CD4-positive, alpha-beta T cell treated with Interleukin-1 beta for 1 hour (primary cell): ENCODE measurements at regions not wholly inside any gene's neighbourhood (a gene's known extent, or its start where the extent isn't known, plus 50 kb on each side); places are given as distances from the start of the nearest gene placed in this dataset.

Experiments used
- DNase-seq, 2 donors: peaks; one replicate each; pipeline ENCODE4 v3.0.0-alpha.2; 2020 to 2022

- no peak for DNase-seq
These were observed 207.9 kb upstream of the RGMA start for GRCh38 chr15:93296759-93297500.

- DNase-seq = no peak
These were observed 205.9 kb upstream of the RGMA start for GRCh38 chr15:93294896-93295295.

- no peak for DNase-seq
These were observed 205.1 kb upstream of the RGMA start for GRCh38 chr15:93294066-93294465.

GRCh38 chr15:93291380-93291779 lies 202.4 kb upstream of the RGMA start:
- DNase-seq = no peak

GRCh38 chr15:93290618-93290946 lies 201.6 kb upstream of the RGMA start:
- no peak for DNase-seq

- DNase-seq = no peak
These were observed 201.1 kb upstream of the RGMA start for GRCh38 chr15:93289941-93290617.

GRCh38 chr15:93288728-93289294 lies 199.8 kb upstream of the RGMA start:
- DNase-seq = no peak

- DNase-seq = no peak
These were observed 197.4 kb upstream of the RGMA start for GRCh38 chr15:93286446-93286845.

GRCh38 chr15:93283854-93284253 lies 194.8 kb upstream of the RGMA start:
- DNase-seq = no peak

- no peak for DNase-seq
These were observed 193.8 kb upstream of the RGMA start for GRCh38 chr15:93282808-93283207.

- no peak for DNase-seq
These were observed 189.8 kb upstream of the RGMA start for GRCh38 chr15:93278783-93279182.

- DNase-seq = no peak
These were observed 189.0 kb upstream of the RGMA start for GRCh38 chr15:93278006-93278405.

- DNase-seq = no peak
These were observed 185.2 kb upstream of the RGMA start for GRCh38 chr15:93274257-93274656.

- DNase-seq = no peak
These were observed 182.9 kb upstream of the RGMA start for GRCh38 chr15:93271871-93272270.

- DNase-seq = no peak
These were observed 182.0 kb upstream of the RGMA start for GRCh38 chr15:93270937-93271467.

- no peak for DNase-seq
These were observed 179.1 kb upstream of the RGMA start for GRCh38 chr15:93268066-93268465.

- no peak for DNase-seq
These were observed 177.3 kb upstream of the RGMA start for GRCh38 chr15:93266291-93266690.

GRCh38 chr15:93265111-93265556 lies 176.1 kb upstream of the RGMA start:
- no peak for DNase-seq

GRCh38 chr15:93261845-93262244 lies 172.8 kb upstream of the RGMA start:
- no peak for DNase-seq

- DNase-seq = no peak
These were observed 168.9 kb upstream of the RGMA start for GRCh38 chr15:93257920-93258319.

GRCh38 chr15:93253681-93254080 lies 164.7 kb upstream of the RGMA start:
- no peak for DNase-seq

- DNase-seq = no peak
These were observed 163.8 kb upstream of the RGMA start for GRCh38 chr15:93252780-93253179.

- DNase-seq = no peak
These were observed 161.9 kb upstream of the RGMA start for GRCh38 chr15:93250950-93251349.

GRCh38 chr15:93250209-93250608 lies 161.2 kb upstream of the RGMA start:
- DNase-seq = peak in 1 of 2 donors; percentile 8
